ENCODE measurements at regions not wholly inside any gene's neighbourhood (a gene's known extent, or its start where the extent isn't known, plus 50 kb on each side); places are given as distances from the start of the nearest gene placed in this dataset.

- no peak overlapping the region for H2AK9ac ChIP-seq (replicated peaks; ENCODE audit: low read depth, low read length, poor library complexity)
- no peaks in the 10 kb centered on the region for H3K79me1 ChIP-seq (ENCODE audit: low read depth in 1 of 2, low read length in 2 of 2)
- no peak for TF ChIP-seq POLR2A (IDR thresholded peaks at IDR 0.05; ENCODE audit: low read depth, low read length)
- TF ChIP-seq ELK1 (IDR thresholded peaks at IDR 0.05; ENCODE audit: borderline replicate concordance, low read depth, low read length): no peak
- TF ChIP-seq RCOR1 (IDR thresholded peaks at IDR 0.05; ENCODE audit: insufficient replicate concordance, low read length): no peak
- TF ChIP-seq, protein P1, sequence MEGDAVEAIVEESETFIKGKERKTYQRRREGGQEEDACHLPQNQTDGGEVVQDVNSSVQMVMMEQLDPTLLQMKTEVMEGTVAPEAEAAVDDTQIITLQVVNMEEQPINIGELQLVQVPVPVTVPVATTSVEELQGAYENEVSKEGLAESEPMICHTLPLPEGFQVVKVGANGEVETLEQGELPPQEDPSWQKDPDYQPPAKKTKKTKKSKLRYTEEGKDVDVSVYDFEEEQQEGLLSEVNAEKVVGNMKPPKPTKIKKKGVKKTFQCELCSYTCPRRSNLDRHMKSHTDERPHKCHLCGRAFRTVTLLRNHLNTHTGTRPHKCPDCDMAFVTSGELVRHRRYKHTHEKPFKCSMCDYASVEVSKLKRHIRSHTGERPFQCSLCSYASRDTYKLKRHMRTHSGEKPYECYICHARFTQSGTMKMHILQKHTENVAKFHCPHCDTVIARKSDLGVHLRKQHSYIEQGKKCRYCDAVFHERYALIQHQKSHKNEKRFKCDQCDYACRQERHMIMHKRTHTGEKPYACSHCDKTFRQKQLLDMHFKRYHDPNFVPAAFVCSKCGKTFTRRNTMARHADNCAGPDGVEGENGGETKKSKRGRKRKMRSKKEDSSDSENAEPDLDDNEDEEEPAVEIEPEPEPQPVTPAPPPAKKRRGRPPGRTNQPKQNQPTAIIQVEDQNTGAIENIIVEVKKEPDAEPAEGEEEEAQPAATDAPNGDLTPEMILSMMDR (conservative IDR thresholded peaks at IDR 0.05; ENCODE audit: low read depth, low read length): no peak
- TF ChIP-seq NFE2L2 (IDR thresholded peaks at IDR 0.05; ENCODE audit: low read depth, low read length): no peak
- TF ChIP-seq MXI1 (IDR thresholded peaks at IDR 0.05; ENCODE audit: borderline replicate concordance, low read depth, low read length): no peak
- TF ChIP-seq SMC3 (IDR thresholded peaks at IDR 0.05; ENCODE audit: low read depth, low read length): no peak
- no peak for TF ChIP-seq USF2 (IDR thresholded peaks at IDR 0.05; ENCODE audit: low read depth, low read length)
- TF ChIP-seq FOS (IDR thresholded peaks at IDR 0.05; ENCODE audit: low read depth, low read length): no peak
- TF ChIP-seq MAZ (IDR thresholded peaks at IDR 0.05; ENCODE audit: borderline replicate concordance, low read depth, low read length): no peak
- TF ChIP-seq MAFK (IDR thresholded peaks at IDR 0.05; ENCODE audit: low read depth, low read length): no peak
- TF ChIP-seq RFX5 (IDR thresholded peaks at IDR 0.05; ENCODE audit: low read depth, low read length): no peak
- TF ChIP-seq RAD21 (IDR thresholded peaks at IDR 0.05; ENCODE audit: low read length): no peak
- TF ChIP-seq CEBPB (IDR thresholded peaks at IDR 0.05; ENCODE audit: low read depth, low read length): no peak
- TF ChIP-seq CHD1 (IDR thresholded peaks at IDR 0.05; ENCODE audit: low read depth, low read length): no peak
- no peak for TF ChIP-seq BHLHE40 (IDR thresholded peaks at IDR 0.05; ENCODE audit: low read depth, low read length)
- no peak overlapping the region for H4K8ac ChIP-seq (ENCODE audit: low read depth in 2 of 2, low read length in 2 of 2)
- no peak overlapping the region for H2BK120ac ChIP-seq (ENCODE audit: low read depth, low read length)
- H3K4me3 ChIP-seq (ENCODE audit: insufficient read depth, low read depth, low read length): no peak overlapping the region
- no peak overlapping the region for H3K4me2 ChIP-seq (ENCODE audit: low read depth, low read length)
- peaks cover 5% of the 10 kb centered on the region for H3K9me3 ChIP-seq (ENCODE audit: control insufficient read depth, insufficient read depth, low read length)
- in situ Hi-C loops (cut with MboI; ENCODE audit: low sequenced_read_pairs): no loop called here
- CTCF ChIA-PET: no interaction called here
- no peaks in the 10 kb centered on the region for H3K4me1 ChIP-seq (ENCODE audit: control insufficient read depth, insufficient read depth, low read length)
- no peak overlapping the region for H2BK5ac ChIP-seq (ENCODE audit: low read depth, low read length, poor library complexity, severe bottlenecking)
- ATAC-seq (ENCODE audit: low read depth) (no peak), DNase-seq (no peak)
- H3K9ac ChIP-seq (ENCODE audit: low read depth, low read length): no peak overlapping the region
- H2AK5ac ChIP-seq (ENCODE audit: low read depth, low read length): no peak overlapping the region
- no peak overlapping the region for H3K56ac ChIP-seq (ENCODE audit: extremely low read depth, insufficient read depth, low read length)
- H3K23ac ChIP-seq (ENCODE audit: low read depth, low read length): no peak overlapping the region
- H3K27me3 ChIP-seq (ENCODE audit: control insufficient read depth, insufficient read depth, low read length): no peaks in the 10 kb centered on the region; the same call in none of the 2 replicates
- no peak overlapping the region for H3K18ac ChIP-seq (ENCODE audit: low read depth, low read length)
- dilution Hi-C loops (cut with HindIII; ENCODE audit: low sequenced_read_pairs, unreplicated experiment): no loop called here
- no TSS peak for BruUV-seq (replicated peaks)
- H4K20me1 ChIP-seq (ENCODE audit: insufficient read depth, low read length): no peaks in the 10 kb centered on the region
- no peak overlapping the region for H3K14ac ChIP-seq (replicated peaks; ENCODE audit: low read depth, low read length)
- no peak overlapping the region for H4K91ac ChIP-seq (ENCODE audit: insufficient read depth, low read depth, low read length)
- no peak overlapping the region for H3K27ac ChIP-seq (ENCODE audit: insufficient read depth, low read length)
- no peaks in the 10 kb centered on the region for H3K36me3 ChIP-seq (ENCODE audit: control insufficient read depth, insufficient read depth, low read length)
- no CpG with 5 or more reads among the region's 2 CpGs for WGBS, 2 experiments (ENCODE audit: extremely low coverage in 2 of 2, insufficient read length in 1 of 2)
- no peak overlapping the region for H4K5ac ChIP-seq (ENCODE audit: low read depth, low read length)
- H2BK20ac ChIP-seq (ENCODE audit: low read depth, low read length): no peak overlapping the region
- intact Hi-C loops (cut with micrococcal nuclease): no loop called here
- no peak overlapping the region for H3K4ac ChIP-seq (ENCODE audit: low read depth, low read length)
- POLR2A ChIA-PET (ENCODE audit: unreplicated experiment): no interaction called here
- H2BK15ac ChIP-seq (ENCODE audit: low read depth, low read length): no peak overlapping the region
- no peaks in the 10 kb centered on the region for H3K9me1 ChIP-seq (ENCODE audit: insufficient read depth, low read length)
- no peak overlapping the region for H2AFZ ChIP-seq (replicated peaks; ENCODE audit: low read length, poor library complexity)
These were observed 188.4 kb downstream of the PDGFRA start for GRCh38 chr4:54417476-54417875.

Data from IMR-90 (cell line).